B cell (primary cell): ENCODE measurements at regions not wholly inside any gene's neighbourhood (a gene's known extent, or its start where the extent isn't known, plus 50 kb on each side); places are given as distances from the start of the nearest gene placed in this dataset.

Source experiments
- ATAC-seq: fragments of 200-7000 bp; cut with Tn5 transposase; one replicate; pipeline ENCODE4 v1.10.0; 2021; ENCODE audit warnings: low read depth, mild to moderate bottlenecking, moderate number of reproducible peaks, moderate library complexity
- CTCF ChIA-PET: fragments of 350-600 bp; sonication (Branson Sonifier 250); formaldehyde crosslinking; loops from one replicate; lab custom pipeline; 2021; ENCODE audit warnings: antibody characterized with exemption, inconsistent platforms; lab: Charles Lee
- POLR2A ChIA-PET: fragments of 350-600 bp; sonication (Branson Sonifier 250); formaldehyde crosslinking; loops from one replicate; lab custom pipeline; 2021; ENCODE audit warnings: antibody characterized with exemption; lab: Charles Lee
- DNase-seq: peaks from one replicate; pipeline ENCODE4 v3.0.0; 2013
- H2AFZ ChIP-seq: 2 replicates; pipeline ENCODE4 v1.6.1; 2012; ENCODE audit warnings: mild to moderate bottlenecking, low read depth, low read length; ENCODE audit not compliant: insufficient read depth, poor library complexity, severe bottlenecking
- H3K27ac ChIP-seq, 2 donors: 1 replicate in 1 of 2; 2 replicates in 1 of 2; pipeline ENCODE4 v1.5.1; 2012 to 2013; ENCODE audit warnings: low read length in 2 of 2, mild to moderate bottlenecking in 2 of 2, moderate library complexity in 1 of 2
- H3K27me3 ChIP-seq, 4 experiments: fragments of 200-600 bp in 1 of 4; sonication (generic) in 1 of 4; replicated peaks in 1 of 4; 1 replicate in 2 of 4; 2 replicates in 2 of 4; pipeline versions ENCODE4 v1.6.1 to v1.7.0; 2013 to 2016; ENCODE audit warnings: low read length in 3 of 4, mild to moderate bottlenecking in 2 of 4, mixed read lengths in 1 of 4, moderate library complexity in 1 of 4; ENCODE audit not compliant: insufficient read depth in 4 of 4, control insufficient read depth in 3 of 4; ENCODE audit errors: control extremely low read depth in 1 of 4
- H3K36me3 ChIP-seq, 2 experiments: replicated peaks in 1 of 2; 1 replicate in 1 of 2; 2 replicates in 1 of 2; pipeline versions ENCODE4 v1.6.1 to v1.7.1; 2013; ENCODE audit warnings: low read length in 1 of 2; ENCODE audit not compliant: insufficient read depth in 2 of 2, control insufficient read depth in 1 of 2; ENCODE audit errors: control extremely low read depth in 1 of 2, extremely low read depth in 1 of 2
- H3K4me1 ChIP-seq, 2 donors: fragments of 200-600 bp in 1 of 2; sonication (generic) in 1 of 2; 1 replicate in 1 of 2; 2 replicates in 1 of 2; pipeline versions ENCODE4 v1.5.1 to v1.6.1; 2013 to 2017; ENCODE audit warnings: low read length in 2 of 2; ENCODE audit not compliant: control insufficient read depth in 2 of 2, insufficient read depth in 2 of 2
- H3K4me2 ChIP-seq: replicated peaks from 2 replicates; pipeline ENCODE3; 2012; ENCODE audit warnings: mild to moderate bottlenecking, low read depth, low read length; ENCODE audit not compliant: poor library complexity, severe bottlenecking
- H3K4me3 ChIP-seq, 5 experiments: fragments of 200-600 bp in 1 of 5; sonication (generic) in 1 of 5; 1 replicate in 3 of 5; 2 replicates in 2 of 5; pipeline versions ENCODE4 v1.5.1 to v1.7.0; 2011 to 2016; ENCODE audit warnings: low read length in 4 of 5, mild to moderate bottlenecking in 4 of 5, low read depth in 2 of 5, control low read depth in 1 of 5, moderate library complexity in 1 of 5; ENCODE audit not compliant: insufficient read depth in 1 of 5; ENCODE audit errors: control extremely low read depth in 1 of 5, extremely low read depth in 1 of 5
- H3K79me2 ChIP-seq: fragments of 200-600 bp; sonication (generic); one replicate; pipeline ENCODE4 v1.6.0; 2016; ENCODE audit warnings: low read length; ENCODE audit not compliant: control insufficient read depth, insufficient read depth
- H3K9ac ChIP-seq: fragments of 200-600 bp; sonication (generic); 2 replicates; pipeline ENCODE4 v1.6.1; 2017; ENCODE audit warnings: mild to moderate bottlenecking, low read length, moderate library complexity
- H3K9me3 ChIP-seq, 3 donors: one replicate each; pipeline versions ENCODE4 v1.6.1 to v1.7.1; 2013; ENCODE audit warnings: low read length in 2 of 3; ENCODE audit not compliant: control insufficient read depth in 2 of 3, insufficient read depth in 1 of 3; ENCODE audit errors: control extremely low read depth in 1 of 3
- H4K20me1 ChIP-seq: 2 replicates; pipeline ENCODE4 v1.6.0; 2012; ENCODE audit warnings: mild to moderate bottlenecking, low read length; ENCODE audit not compliant: insufficient read depth, control insufficient read depth, poor library complexity, severe bottlenecking
- H3K27ac Mint-ChIP-seq: one replicate; pipeline ENCODE4 v1.8.0; 2021; ENCODE audit warnings: mixed read lengths
- H3K27me3 Mint-ChIP-seq: one replicate; pipeline ENCODE4 v1.8.0; 2021; ENCODE audit warnings: mixed read lengths
- H3K4me1 Mint-ChIP-seq: one replicate; pipeline ENCODE4 v1.8.0; 2021; ENCODE audit warnings: mixed read lengths
- H3K4me3 Mint-ChIP-seq: one replicate; pipeline ENCODE4 v1.8.0; 2021; ENCODE audit warnings: mixed read lengths
- H3K9me3 Mint-ChIP-seq: one replicate; pipeline ENCODE4 v1.8.0; 2022; ENCODE audit warnings: mixed read lengths; ENCODE audit not compliant: insufficient read depth
- EZH2 ChIP-seq: IDR thresholded peaks from 2 replicates; pipeline ENCODE4 v1.6.1; 2012; ENCODE audit warnings: borderline replicate concordance, low read depth, mild to moderate bottlenecking, moderate library complexity, low read length; ENCODE audit not compliant: insufficient read depth, poor library complexity, severe bottlenecking
- WGBS: methylation state at CpG from one replicate; pipeline ENCODE4 v1.1.5; 2013; ENCODE audit warnings: missing lambda C conversion rate; ENCODE audit not compliant: insufficient coverage; 5-methylcytosine and 5-hydroxymethylcytosine counted together
- intact Hi-C: fragments of 100-400 bp; cut with micrococcal nuclease; formaldehyde crosslinking; loops from one replicate; pipeline ENCODE4 v1.10.0; 2022
- TF ChIP-seq, protein P1 (sequence below): fragments of 200-600 bp; IDR thresholded peaks from one replicate; pipeline ENCODE4 v1.8.0; 2022; ENCODE audit warnings: antibody characterized with exemption, mild to moderate bottlenecking

DNA sequence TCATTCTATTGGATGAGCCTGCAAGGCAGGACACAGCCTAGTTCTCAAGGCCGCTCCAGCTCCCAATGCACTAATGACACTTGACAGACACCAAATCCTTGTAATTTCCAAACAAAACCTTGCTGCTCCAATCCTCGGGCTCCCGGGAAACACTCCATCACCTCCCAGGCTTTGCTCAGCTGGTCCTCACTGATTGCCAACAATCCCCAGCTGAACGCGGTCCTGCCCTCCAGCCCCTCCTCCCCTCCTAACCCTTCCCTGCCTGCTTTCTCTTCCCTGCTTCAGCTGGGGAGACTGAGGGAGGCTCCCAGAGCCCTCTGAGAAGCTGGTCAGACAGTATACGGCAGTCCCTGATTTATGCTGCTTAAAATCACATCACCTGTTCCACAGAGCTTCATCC is 114.4 kb upstream of the TNR start:
- no peak overlapping the region for H3K27ac Mint-ChIP-seq
- no peak overlapping the region for H3K4me3 Mint-ChIP-seq
- H3K9me3 Mint-ChIP-seq = no peaks in the 10 kb centered on the region
- DNase-seq = no peak
- Histone ChIP-seq H3K27me3 (peaks cover 0 to 6% (median 0%) of the 10 kb centered on the region in 4 experiments), H3K4me3 (no peak overlapping the region), H3K79me2 (no peaks in the 10 kb centered on the region), H3K9ac (no peak overlapping the region), H4K20me1 (no peaks in the 10 kb centered on the region), H3K36me3 (no peaks in the 10 kb centered on the region), H3K4me1 (no peaks in the 10 kb centered on the region), H3K9me3 (no peaks in the 10 kb centered on the region), H3K27ac (no peak overlapping the region), H2AFZ (no peak overlapping the region), H3K4me2 (no peak overlapping the region)
- H3K27me3 Mint-ChIP-seq = peaks cover 16% of the 10 kb centered on the region
- WGBS = 85% methylated on average over 6 of the region's 6 CpGs
- ChIA-PET POLR2A (no interaction called here), CTCF (no interaction called here)
- intact Hi-C loops = no loop called here
- no peak for ATAC-seq
- no peaks in the 10 kb centered on the region for H3K4me1 Mint-ChIP-seq
- no peak for TF ChIP-seq EZH2
- TF ChIP-seq, protein P1, sequence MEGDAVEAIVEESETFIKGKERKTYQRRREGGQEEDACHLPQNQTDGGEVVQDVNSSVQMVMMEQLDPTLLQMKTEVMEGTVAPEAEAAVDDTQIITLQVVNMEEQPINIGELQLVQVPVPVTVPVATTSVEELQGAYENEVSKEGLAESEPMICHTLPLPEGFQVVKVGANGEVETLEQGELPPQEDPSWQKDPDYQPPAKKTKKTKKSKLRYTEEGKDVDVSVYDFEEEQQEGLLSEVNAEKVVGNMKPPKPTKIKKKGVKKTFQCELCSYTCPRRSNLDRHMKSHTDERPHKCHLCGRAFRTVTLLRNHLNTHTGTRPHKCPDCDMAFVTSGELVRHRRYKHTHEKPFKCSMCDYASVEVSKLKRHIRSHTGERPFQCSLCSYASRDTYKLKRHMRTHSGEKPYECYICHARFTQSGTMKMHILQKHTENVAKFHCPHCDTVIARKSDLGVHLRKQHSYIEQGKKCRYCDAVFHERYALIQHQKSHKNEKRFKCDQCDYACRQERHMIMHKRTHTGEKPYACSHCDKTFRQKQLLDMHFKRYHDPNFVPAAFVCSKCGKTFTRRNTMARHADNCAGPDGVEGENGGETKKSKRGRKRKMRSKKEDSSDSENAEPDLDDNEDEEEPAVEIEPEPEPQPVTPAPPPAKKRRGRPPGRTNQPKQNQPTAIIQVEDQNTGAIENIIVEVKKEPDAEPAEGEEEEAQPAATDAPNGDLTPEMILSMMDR = no peak

DNA sequence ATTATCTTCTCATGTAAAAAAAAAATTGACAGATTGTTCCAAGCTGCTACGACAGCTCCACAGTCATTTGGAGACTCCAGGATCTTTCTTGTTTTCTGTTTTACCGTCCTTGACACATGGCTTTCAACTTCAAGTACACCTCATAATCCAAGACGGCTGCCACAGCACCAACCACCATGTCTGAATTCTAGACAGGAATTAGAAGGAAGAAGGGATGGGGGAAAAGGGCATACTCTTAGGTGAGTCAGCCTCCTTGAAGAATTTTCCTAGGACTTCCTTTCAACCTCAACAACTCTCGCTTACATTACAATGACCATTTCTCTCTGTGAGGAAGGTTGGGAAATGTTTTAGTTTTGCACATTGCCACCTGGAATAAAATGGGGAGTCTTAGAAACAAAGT is 110.3 kb upstream of the TNR start:
- ATAC-seq = no peak
- H3K27me3 ChIP-seq = peaks cover 0 to 6% (median 0%) of the 10 kb centered on the region in 4 experiments
- H3K4me2 ChIP-seq = no peak overlapping the region
- no peaks in the 10 kb centered on the region for H3K79me2 ChIP-seq
- TF ChIP-seq EZH2 = no peak
- TF ChIP-seq, protein P1 = no peak
- CTCF ChIA-PET = interaction anchor here (1.2 kb wide), 1 partner anchor 110 kb away, joined by 3 read pairs; the partner anchor contains the start of gene TNR
- intact Hi-C loops = no loop called here
- DNase-seq = no peak
- H3K4me1 ChIP-seq = no peaks in the 10 kb centered on the region
- POLR2A ChIA-PET = no interaction called here
- H2AFZ ChIP-seq = no peak overlapping the region
- no CpG with 5 or more reads among the region's 4 CpGs for WGBS
- Mint-ChIP-seq H3K27me3 (peaks cover 22% of the 10 kb centered on the region), H3K9me3 (no peaks in the 10 kb centered on the region), H3K4me3 (no peak overlapping the region), H3K4me1 (no peaks in the 10 kb centered on the region), H3K27ac (no peak overlapping the region)
- H3K36me3 ChIP-seq = no peaks in the 10 kb centered on the region
- H3K9ac ChIP-seq = no peak overlapping the region
- no peak overlapping the region for H3K27ac ChIP-seq
- no peak overlapping the region for H3K4me3 ChIP-seq
- H4K20me1 ChIP-seq = no peaks in the 10 kb centered on the region
- H3K9me3 ChIP-seq = no peaks in the 10 kb centered on the region
